ENCODE measurements at regions not wholly inside any gene's neighbourhood (a gene's known extent, or its start where the extent isn't known, plus 50 kb on each side); places are given as distances from the start of the nearest gene placed in this dataset.
A peak's percentile ranks its signal among the peaks of the same experiment; 100 is the strongest.

- H3K4me1 ChIP-seq (ENCODE audit: control insufficient read depth in 5 of 5, insufficient read depth in 5 of 5, low read length in 5 of 5): peaks cover 0 to 4% (median 0%) of the 10 kb centered on the region in 5 donors
- no peaks in the 10 kb centered on the region for H3K36me3 ChIP-seq (ENCODE audit: control insufficient read depth in 4 of 4, insufficient read depth in 4 of 4, low read length in 4 of 4)
- H3K9me3 ChIP-seq (ENCODE audit: control insufficient read depth in 4 of 4, insufficient read depth in 3 of 4, low read length in 3 of 4): no peaks in the 10 kb centered on the region
- H3K4me3 ChIP-seq: no peak overlapping the region
- TF ChIP-seq CTCF (IDR thresholded peaks at IDR 0.05; ENCODE audit: control extremely low read depth, extremely low read depth): no peak
- no peaks in the 10 kb centered on the region for H3K27me3 ChIP-seq (ENCODE audit: control insufficient read depth in 3 of 3, insufficient read depth in 3 of 3, low read length in 2 of 3)
- WGBS, 2 donors: 66 to 71% methylated on average over 5 of the region's 5 CpGs
- DNase-seq (no peak), ATAC-seq (ENCODE audit: insufficient read depth, low FRiP score) (no peak)
- H3K9ac ChIP-seq (ENCODE audit: insufficient read depth in 1 of 2, low read length in 2 of 2): no peak overlapping the region
- H3K27ac ChIP-seq (ENCODE audit: low read depth in 1 of 2, low read length in 1 of 2): no peak overlapping the region
Observed at GRCh38 chr14:82445810-82446570, 912.3 kb upstream of the SEL1L start.

GRCh38 chr14:82447586-82447985, 913.9 kb upstream of the SEL1L start:
- ATAC-seq (ENCODE audit: insufficient read depth, low FRiP score) (no peak), DNase-seq (peak in 2 of 3 donors; percentile 12 to 13)
- TF ChIP-seq CTCF (IDR thresholded peaks at IDR 0.05; ENCODE audit: control extremely low read depth, extremely low read depth): no peak
- Histone ChIP-seq H3K9ac (ENCODE audit: insufficient read depth in 1 of 2, low read length in 2 of 2) (no peak overlapping the region), H3K4me1 (ENCODE audit: control insufficient read depth in 5 of 5, insufficient read depth in 5 of 5, low read length in 5 of 5) (peaks cover 0 to 4% (median 0%) of the 10 kb centered on the region in 5 donors), H3K27me3 (ENCODE audit: control insufficient read depth in 3 of 3, insufficient read depth in 3 of 3, low read length in 2 of 3) (no peaks in the 10 kb centered on the region), H3K9me3 (ENCODE audit: control insufficient read depth in 4 of 4, insufficient read depth in 3 of 4, low read length in 3 of 4) (peaks cover 0 to 2% (median 0%) of the 10 kb centered on the region in 4 donors), H3K27ac (ENCODE audit: low read depth in 1 of 2, low read length in 1 of 2) (no peak overlapping the region), H3K36me3 (ENCODE audit: control insufficient read depth in 4 of 4, insufficient read depth in 4 of 4, low read length in 4 of 4) (no peaks in the 10 kb centered on the region), H3K4me3 (no peak overlapping the region)
- WGBS, 2 donors: 54 to 67% methylated on average over 3 of the region's 3 CpGs

GRCh38 chr14:82449926-82450468, 916.3 kb upstream of the SEL1L start:
- Histone ChIP-seq H3K4me1 (ENCODE audit: control insufficient read depth in 5 of 5, insufficient read depth in 5 of 5, low read length in 5 of 5) (peaks cover 0 to 4% (median 0%) of the 10 kb centered on the region in 5 donors), H3K4me3 (no peak overlapping the region), H3K27me3 (ENCODE audit: control insufficient read depth in 3 of 3, insufficient read depth in 3 of 3, low read length in 2 of 3) (no peaks in the 10 kb centered on the region), H3K9ac (ENCODE audit: insufficient read depth in 1 of 2, low read length in 2 of 2) (no peak overlapping the region), H3K27ac (ENCODE audit: low read depth in 1 of 2, low read length in 1 of 2) (no peak overlapping the region), H3K9me3 (ENCODE audit: control insufficient read depth in 4 of 4, insufficient read depth in 3 of 4, low read length in 3 of 4) (peaks cover 0 to 2% (median 0%) of the 10 kb centered on the region in 4 donors), H3K36me3 (ENCODE audit: control insufficient read depth in 4 of 4, insufficient read depth in 4 of 4, low read length in 4 of 4) (no peaks in the 10 kb centered on the region)
- 72 to 79% methylated on average over 5 of the region's 5 CpGs for WGBS, 2 donors
- DNase-seq (no peak), ATAC-seq (ENCODE audit: insufficient read depth, low FRiP score) (no peak)
- TF ChIP-seq CTCF (IDR thresholded peaks at IDR 0.05; ENCODE audit: control extremely low read depth, extremely low read depth): no peak
